Uterus (tissue), 2 donors: ENCODE measurements at regions not wholly inside any gene's neighbourhood (a gene's known extent, or its start where the extent isn't known, plus 50 kb on each side); places are given as distances from the start of the nearest gene placed in this dataset.

Source experiments
- POLR2A ChIP-seq, 2 donors: fragments of 450-650 bp; IDR thresholded peaks; one replicate each; pipeline ENCODE4 v1.6.1; 2016; ENCODE audit warnings: antibody characterized with exemption in 2 of 2, mild to moderate bottlenecking in 1 of 2, moderate library complexity in 1 of 2
- TF ChIP-seq, protein P1 (sequence below), 4 experiments: fragments of 200-600 bp in 2 of 4; fragments of 450-650 bp in 2 of 4; sonication (generic) in 2 of 4; IDR thresholded peaks; one replicate each; pipeline ENCODE4 v1.5.1; 2016 to 2019; ENCODE audit warnings: antibody characterized with exemption in 4 of 4, mild to moderate bottlenecking in 2 of 4, moderate library complexity in 1 of 4

DNA sequence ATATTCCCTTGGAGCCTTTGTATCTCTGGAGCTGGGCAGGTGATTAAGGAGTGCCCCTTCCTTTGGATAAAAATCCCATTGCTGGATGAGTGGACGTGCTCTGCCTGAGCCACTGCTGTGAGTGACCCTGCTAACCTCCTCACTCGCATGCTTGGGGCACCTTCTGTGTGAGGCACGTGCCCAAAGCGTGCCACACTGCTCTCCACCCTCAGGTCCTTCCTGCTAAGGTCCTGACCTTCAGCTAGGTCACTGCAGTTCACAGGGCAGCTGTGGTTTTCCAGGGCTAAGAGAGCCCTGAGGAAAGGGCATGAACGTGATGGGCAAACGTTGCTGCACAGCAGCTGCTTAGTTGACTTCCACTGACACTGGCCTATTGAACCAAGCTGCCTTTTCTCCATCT lies 204.4 kb upstream of the COBL start:
- no peak for TF ChIP-seq POLR2A (IDR thresholded peaks at IDR 0.05)
- TF ChIP-seq, protein P1, sequence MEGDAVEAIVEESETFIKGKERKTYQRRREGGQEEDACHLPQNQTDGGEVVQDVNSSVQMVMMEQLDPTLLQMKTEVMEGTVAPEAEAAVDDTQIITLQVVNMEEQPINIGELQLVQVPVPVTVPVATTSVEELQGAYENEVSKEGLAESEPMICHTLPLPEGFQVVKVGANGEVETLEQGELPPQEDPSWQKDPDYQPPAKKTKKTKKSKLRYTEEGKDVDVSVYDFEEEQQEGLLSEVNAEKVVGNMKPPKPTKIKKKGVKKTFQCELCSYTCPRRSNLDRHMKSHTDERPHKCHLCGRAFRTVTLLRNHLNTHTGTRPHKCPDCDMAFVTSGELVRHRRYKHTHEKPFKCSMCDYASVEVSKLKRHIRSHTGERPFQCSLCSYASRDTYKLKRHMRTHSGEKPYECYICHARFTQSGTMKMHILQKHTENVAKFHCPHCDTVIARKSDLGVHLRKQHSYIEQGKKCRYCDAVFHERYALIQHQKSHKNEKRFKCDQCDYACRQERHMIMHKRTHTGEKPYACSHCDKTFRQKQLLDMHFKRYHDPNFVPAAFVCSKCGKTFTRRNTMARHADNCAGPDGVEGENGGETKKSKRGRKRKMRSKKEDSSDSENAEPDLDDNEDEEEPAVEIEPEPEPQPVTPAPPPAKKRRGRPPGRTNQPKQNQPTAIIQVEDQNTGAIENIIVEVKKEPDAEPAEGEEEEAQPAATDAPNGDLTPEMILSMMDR (IDR thresholded peaks at IDR 0.05), result no peak
